H9 (cell line): ENCODE measurements at regions not wholly inside any gene's neighbourhood (a gene's known extent, or its start where the extent isn't known, plus 50 kb on each side); places are given as distances from the start of the nearest gene placed in this dataset.

ENCODE experiments used
- DNase-seq: peaks from one replicate; pipeline ENCODE4 v3.0.0-alpha.2; 2017
- H2AFZ ChIP-seq: one replicate; pipeline ENCODE4 v1.6.1; 2013; ENCODE audit warnings: mild to moderate bottlenecking, low read length, control low read depth, moderate library complexity
- H2AK5ac ChIP-seq: 2 replicates; pipeline ENCODE4 v1.6.1; 2013; ENCODE audit warnings: low read length, control low read depth, mixed read lengths; ENCODE audit not compliant: insufficient read length
- H2BK120ac ChIP-seq: one replicate; pipeline ENCODE4 v1.6.1; 2013; ENCODE audit warnings: low read depth, mild to moderate bottlenecking, low read length, control low read depth, inconsistent platforms; ENCODE audit not compliant: poor library complexity, severe bottlenecking
- H2BK12ac ChIP-seq: 2 replicates; pipeline ENCODE4 v1.6.1; 2013; ENCODE audit warnings: low read length, control low read depth, mixed read lengths, low read depth; ENCODE audit not compliant: insufficient read length
- H2BK15ac ChIP-seq: 2 replicates; pipeline ENCODE4 v1.6.1; 2013; ENCODE audit warnings: low read depth, low read length, control low read depth
- H2BK20ac ChIP-seq: one replicate; pipeline ENCODE4 v1.6.1; 2013; ENCODE audit warnings: low read depth, mild to moderate bottlenecking, low read length, control low read depth, inconsistent platforms; ENCODE audit not compliant: poor library complexity, severe bottlenecking
- H2BK5ac ChIP-seq: 2 replicates; pipeline ENCODE4 v1.6.1; 2013; ENCODE audit warnings: low read length, control low read depth, mixed read lengths; ENCODE audit not compliant: insufficient read length
- H3K14ac ChIP-seq: 2 replicates; pipeline ENCODE4 v1.6.1; 2013; ENCODE audit warnings: low read length, control low read depth; ENCODE audit not compliant: insufficient read depth
- H3K18ac ChIP-seq: 2 replicates; pipeline ENCODE4 v1.6.1; 2013; ENCODE audit warnings: low read depth, mild to moderate bottlenecking, mixed read lengths, low read length, control low read depth; ENCODE audit not compliant: insufficient read length
- H3K23ac ChIP-seq: 2 replicates; pipeline ENCODE4 v1.6.1; 2013; ENCODE audit warnings: low read length, control low read depth, mixed read lengths, low read depth; ENCODE audit not compliant: insufficient read length
- H3K23me2 ChIP-seq: 2 replicates; pipeline ENCODE4 v1.6.1; 2013; ENCODE audit warnings: low read depth, mild to moderate bottlenecking, mixed read lengths, low read length, control low read depth; ENCODE audit not compliant: insufficient read length, poor library complexity, severe bottlenecking
- H3K27ac ChIP-seq: 2 replicates; pipeline ENCODE4 v1.5.1; 2013; ENCODE audit warnings: low read length, control low read depth, mixed read lengths, low read depth; ENCODE audit not compliant: insufficient read length
- H3K27me3 ChIP-seq: 2 replicates; pipeline ENCODE4 v1.6.1; 2013; ENCODE audit warnings: low read length, control low read depth, inconsistent platforms; ENCODE audit not compliant: insufficient read depth
- H3K4ac ChIP-seq: 2 replicates; pipeline ENCODE4 v1.6.1; 2013; ENCODE audit warnings: low read depth, mild to moderate bottlenecking, control low read depth, inconsistent platforms, low read length, moderate library complexity
- H3K4me1 ChIP-seq: 2 replicates; pipeline ENCODE4 v1.6.1; 2013; ENCODE audit warnings: low read length, control low read depth, inconsistent platforms; ENCODE audit not compliant: insufficient read depth
- H3K4me2 ChIP-seq: 2 replicates; pipeline ENCODE4 v1.6.1; 2013; ENCODE audit warnings: low read length, control low read depth, mixed read lengths; ENCODE audit not compliant: insufficient read length, insufficient read depth
- H3K56ac ChIP-seq: 2 replicates; pipeline ENCODE4 v1.6.1; 2013; ENCODE audit warnings: low read depth, mild to moderate bottlenecking, mixed read lengths, low read length, control low read depth; ENCODE audit not compliant: insufficient read length
- H3K79me1 ChIP-seq: 2 replicates; pipeline ENCODE4 v1.6.1; 2013; ENCODE audit warnings: low read depth, mild to moderate bottlenecking, moderate library complexity, low read length, control low read depth, inconsistent platforms; ENCODE audit not compliant: insufficient read depth, poor library complexity, severe bottlenecking
- H3K79me2 ChIP-seq: 2 replicates; pipeline ENCODE4 v1.6.1; 2013; ENCODE audit warnings: low read length, control low read depth, inconsistent platforms; ENCODE audit not compliant: insufficient read depth
- H3K9ac ChIP-seq: 2 replicates; pipeline ENCODE4 v1.6.1; 2013; ENCODE audit warnings: low read length, control low read depth, mixed read lengths; ENCODE audit not compliant: insufficient read length; ENCODE audit errors: extremely low read depth
- H3K9me3 ChIP-seq: one replicate; pipeline ENCODE4 v1.6.1; 2013; ENCODE audit warnings: low read depth, low read length, inconsistent platforms; ENCODE audit not compliant: control insufficient read depth
- H3T11ph ChIP-seq: one replicate; pipeline ENCODE4 v1.6.1; 2013; ENCODE audit warnings: mild to moderate bottlenecking, low read length, control low read depth, inconsistent platforms
- H4K20me1 ChIP-seq: one replicate; pipeline ENCODE4 v1.6.1; 2013; ENCODE audit not compliant: control insufficient read depth, insufficient read length, insufficient read depth
- H4K5ac ChIP-seq: 2 replicates; pipeline ENCODE4 v1.6.1; 2013; ENCODE audit warnings: low read depth, mild to moderate bottlenecking, mixed read lengths, low read length, control low read depth; ENCODE audit not compliant: insufficient read length
- H4K8ac ChIP-seq: replicated peaks from 2 replicates; pipeline ENCODE4 v1.6.1; 2013; ENCODE audit warnings: low read length, control low read depth, mixed read lengths, low read depth; ENCODE audit not compliant: insufficient read length
- H4K91ac ChIP-seq: 2 replicates; pipeline ENCODE4 v1.6.1; 2013; ENCODE audit warnings: low read depth, mild to moderate bottlenecking, moderate library complexity, mixed read lengths, low read length, control low read depth; ENCODE audit not compliant: insufficient read length
- H3K27ac Mint-ChIP-seq, 3 experiments: 2 replicates in 2 of 3; 3 replicates in 1 of 3; pipeline ENCODE4 v1.8.0; 2020 to 2021; ENCODE audit warnings: mixed read lengths in 3 of 3, mild to moderate bottlenecking in 1 of 3, moderate library complexity in 1 of 3
- H3K27me3 Mint-ChIP-seq: 2 replicates; pipeline ENCODE4 v1.8.0; 2021; ENCODE audit warnings: low read depth, mild to moderate bottlenecking, moderate library complexity, mixed read lengths
- H3K36me3 Mint-ChIP-seq, 3 experiments: 2 replicates in 2 of 3; 3 replicates in 1 of 3; pipeline ENCODE4 v1.8.0; 2020 to 2021; ENCODE audit warnings: low read depth in 3 of 3, mixed read lengths in 3 of 3; ENCODE audit not compliant: insufficient read depth in 1 of 3
- H3K4me1 Mint-ChIP-seq, 2 experiments: 2 replicates each; pipeline ENCODE4 v1.8.0; 2020; ENCODE audit warnings: mixed read lengths in 2 of 2
- H3K4me3 Mint-ChIP-seq, 2 experiments: 2 replicates in 1 of 2; 3 replicates in 1 of 2; pipeline ENCODE4 v1.8.0; 2020 to 2021; ENCODE audit warnings: mild to moderate bottlenecking in 2 of 2, mixed read lengths in 2 of 2, moderate library complexity in 1 of 2
- H3K9me3 Mint-ChIP-seq, 2 experiments: 2 replicates in 1 of 2; 3 replicates in 1 of 2; pipeline ENCODE4 v1.8.0; 2020; ENCODE audit warnings: mild to moderate bottlenecking in 2 of 2, mixed read lengths in 2 of 2, moderate library complexity in 1 of 2
- CTCF ChIP-seq: fragments of 200-600 bp; sonication (generic); conservative IDR thresholded peaks from 3 replicates; pipeline ENCODE4 v1.8.0; 2021; ENCODE audit warnings: antibody characterized with exemption, mild to moderate bottlenecking

DNA sequence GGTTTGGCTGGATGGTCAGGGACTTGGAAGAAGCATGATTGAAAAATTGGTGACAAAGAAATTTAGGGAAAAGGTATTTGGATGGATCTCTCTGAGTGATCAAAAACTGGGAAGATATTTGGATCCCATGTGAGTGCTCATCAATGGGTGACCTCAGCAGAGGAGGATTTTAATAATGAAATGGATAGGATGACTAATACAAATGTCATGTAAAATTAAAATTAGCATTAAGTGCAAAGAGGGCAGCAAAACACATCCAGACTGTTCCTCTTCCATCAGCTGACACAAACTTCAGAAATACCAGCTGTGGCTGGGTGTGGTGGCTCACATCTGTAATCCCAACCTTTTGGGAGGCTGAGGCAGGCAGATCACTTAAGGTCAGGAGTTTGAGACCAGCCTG lies 151.7 kb downstream of the THBS2 start:
- no peaks in the 10 kb centered on the region for H3K79me2 ChIP-seq
- no peak overlapping the region for H3K4me2 ChIP-seq
- Mint-ChIP-seq H3K4me3 (no peak overlapping the region), H3K27me3 (no peaks in the 10 kb centered on the region), H3K9me3 (peaks cover 10 to 30% of the 10 kb centered on the region in 2 experiments), H3K36me3 (peaks cover 0 to 12% (median 2%) of the 10 kb centered on the region in 3 experiments; a peak in 5 of 7 replicates), H3K4me1 (peaks cover 32 to 40% of the 10 kb centered on the region in 2 experiments), H3K27ac (no peak overlapping the region)
- no peak for TF ChIP-seq CTCF
- H3K56ac ChIP-seq = no peak overlapping the region
- no peak overlapping the region for H2BK20ac ChIP-seq
- H4K91ac ChIP-seq = no peak overlapping the region
- DNase-seq = no peak
- no peak overlapping the region for H3K23ac ChIP-seq
- no peak overlapping the region for H2BK5ac ChIP-seq
- no peaks in the 10 kb centered on the region for H3K23me2 ChIP-seq
- H3K9me3 ChIP-seq = no peaks in the 10 kb centered on the region
- no peak overlapping the region for H3T11ph ChIP-seq
- no peak overlapping the region for H3K14ac ChIP-seq
- H2AK5ac ChIP-seq = no peak overlapping the region
- H2BK12ac ChIP-seq = no peak overlapping the region
- no peaks in the 10 kb centered on the region for H3K4me1 ChIP-seq
- H3K4ac ChIP-seq = no peak overlapping the region
- H3K27me3 ChIP-seq = no peaks in the 10 kb centered on the region
- no peaks in the 10 kb centered on the region for H4K20me1 ChIP-seq
- H3K79me1 ChIP-seq = no peaks in the 10 kb centered on the region
- H3K27ac ChIP-seq = no peak overlapping the region
- no peak overlapping the region for H2AFZ ChIP-seq
- no peak overlapping the region for H3K9ac ChIP-seq
- no peak overlapping the region for H4K8ac ChIP-seq
- no peak overlapping the region for H2BK120ac ChIP-seq
- H3K18ac ChIP-seq = no peak overlapping the region
- H2BK15ac ChIP-seq = no peak overlapping the region
- H4K5ac ChIP-seq = no peak overlapping the region
